K562 (cell line): ENCODE measurements at regions not wholly inside any gene's neighbourhood (a gene's known extent, or its start where the extent isn't known, plus 50 kb on each side); places are given as distances from the start of the nearest gene placed in this dataset.

Source experiments
- AFF4 ChIP-seq: sonication (generic); formaldehyde crosslinking; IDR thresholded peaks from 2 replicates; pipeline ENCODE4 v1.8.0; 2023; ENCODE audit warnings: mild to moderate bottlenecking, missing genetic modification reagents
- DDX20 ChIP-seq: fragments of 450-650 bp; IDR thresholded peaks from 2 replicates; pipeline ENCODE4 v1.6.1; 2016; ENCODE audit warnings: missing genetic modification characterization, low read depth, mild to moderate bottlenecking, missing compliant biosample characterization, moderate library complexity
- KLF10 ChIP-seq: fragments of 250-450 bp; sonication (Bioruptor Pico); IDR thresholded peaks from 2 replicates; pipeline ENCODE4 v1.6.1; 2021; ENCODE audit warnings: matching md5 sums
- SMAD1 ChIP-seq: fragments of 150-350 bp; IDR thresholded peaks from 2 replicates; pipeline ENCODE4 v1.6.1; 2014; ENCODE audit warnings: low read length, low read depth; ENCODE audit not compliant: partially characterized antibody
- SP2 ChIP-seq: IDR thresholded peaks from 2 replicates; pipeline ENCODE4 v1.6.1; 2011; ENCODE audit warnings: mild to moderate bottlenecking, low read depth, low read length, moderate library complexity; ENCODE audit not compliant: poor library complexity, severe bottlenecking; ENCODE audit errors: extremely low read depth
- TGIF2 ChIP-seq: sonication (generic); formaldehyde crosslinking; IDR thresholded peaks from 2 replicates; pipeline ENCODE4 v1.8.1; 2022; ENCODE audit warnings: mild to moderate bottlenecking, missing genetic modification reagents, moderate library complexity
- ZNF444 ChIP-seq: fragments of 250-450 bp; sonication (Bioruptor Pico); IDR thresholded peaks from 2 replicates; pipeline ENCODE4 v1.4.0; 2020; ENCODE audit warnings: mild to moderate bottlenecking, moderate library complexity
- ZNF830 ChIP-seq: fragments of 250-450 bp; sonication (Bioruptor Pico); IDR thresholded peaks from 2 replicates; pipeline ENCODE4 v1.5.0; 2021; ENCODE audit warnings: mild to moderate bottlenecking
- TF ChIP-seq, protein P1 (sequence below): fragments of 450-650 bp; formaldehyde crosslinking; IDR thresholded peaks from 2 replicates; pipeline ENCODE4 v1.4.0; 2022; ENCODE audit warnings: mild to moderate bottlenecking, moderate library complexity

DNA sequence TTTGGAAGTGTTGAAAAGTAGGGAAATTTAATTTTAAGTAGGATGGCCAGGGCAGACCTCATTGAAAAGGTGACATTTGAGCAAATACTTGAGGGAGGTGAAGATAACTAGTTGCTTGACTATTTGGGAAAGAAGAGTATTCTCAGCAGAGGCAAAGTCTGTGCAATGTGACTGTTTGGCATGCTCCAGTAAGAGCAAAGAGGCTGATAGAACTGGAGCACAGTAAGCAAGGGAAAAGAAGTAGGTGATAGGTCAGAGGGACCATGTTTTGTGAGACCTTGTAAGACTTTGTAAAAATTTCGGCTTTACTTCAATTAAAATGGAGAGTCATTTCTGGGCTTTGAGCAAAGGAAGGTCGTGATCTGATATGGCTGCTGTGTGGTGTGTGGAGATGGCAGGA lies 335.8 kb downstream of the ZIC1 start (continued):
- TF ChIP-seq AFF4 (CRISPR knock-in tag) (no peak), DDX20 (tag) (no peak), SP2 (no peak), TGIF2 (CRISPR knock-in tag) (no peak), ZNF830 (CRISPR knock-in tag) (no peak), ZNF444 (CRISPR knock-in tag) (no peak), KLF10 (no peak), SMAD1 (no peak)
- TF ChIP-seq, protein P1, sequence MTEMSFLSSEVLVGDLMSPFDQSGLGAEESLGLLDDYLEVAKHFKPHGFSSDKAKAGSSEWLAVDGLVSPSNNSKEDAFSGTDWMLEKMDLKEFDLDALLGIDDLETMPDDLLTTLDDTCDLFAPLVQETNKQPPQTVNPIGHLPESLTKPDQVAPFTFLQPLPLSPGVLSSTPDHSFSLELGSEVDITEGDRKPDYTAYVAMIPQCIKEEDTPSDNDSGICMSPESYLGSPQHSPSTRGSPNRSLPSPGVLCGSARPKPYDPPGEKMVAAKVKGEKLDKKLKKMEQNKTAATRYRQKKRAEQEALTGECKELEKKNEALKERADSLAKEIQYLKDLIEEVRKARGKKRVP (CRISPR knock-in tag), result no peak
